GM10248 (cell line): ENCODE measurements at regions not wholly inside any gene's neighbourhood (a gene's known extent, or its start where the extent isn't known, plus 50 kb on each side); places are given as distances from the start of the nearest gene placed in this dataset.

ENCODE experiments used
- CTCF ChIA-PET: fragments of 300-600 bp; sonication (Branson Sonifier 250); formaldehyde crosslinking; extraction: SDS; loops from one replicate; lab custom pipeline; 2021; ENCODE audit warnings: antibody characterized with exemption; lab: Yijun Ruan, JAX
- POLR2A ChIA-PET: fragments of 350-650 bp; sonication (Branson Sonifier 250); formaldehyde crosslinking; extraction: SDS; loops from one replicate; lab custom pipeline; 2020; ENCODE audit warnings: antibody characterized with exemption; lab: Yijun Ruan, JAX
- DNase-seq: peaks from one replicate; pipeline ENCODE4 v3.0.0; 2012; ENCODE audit errors: extremely low spot score
- CTCF ChIP-seq: IDR thresholded peaks from 2 replicates; pipeline ENCODE4 v1.5.1; 2012; ENCODE audit warnings: mild to moderate bottlenecking, low read depth; ENCODE audit errors: extremely low read depth, missing control alignments, control extremely low read depth

GRCh38 chr1:90502194-90502593, 214.9 kb downstream of the BARHL2 start:
- ChIA-PET CTCF (interaction anchor here (1.5 to 1.7 kb wide), 2 partner anchors 8 to 9 kb away, joined by 3 to 4 read pairs; no protein-coding TSS in a partner anchor), POLR2A (no interaction called here)
- DNase-seq = no peak
- no peak for TF ChIP-seq CTCF

- no peak for TF ChIP-seq CTCF
- ChIA-PET POLR2A (no interaction called here), CTCF (interaction anchor here (1.7 kb wide), 1 partner anchor 9 kb away, joined by 4 read pairs; no protein-coding TSS in a partner anchor)
- no peak for DNase-seq
Measured at GRCh38 chr1:90501281-90501680, 215.8 kb downstream of the BARHL2 start.

- DNase-seq = no peak
- TF ChIP-seq CTCF = no peak
- POLR2A ChIA-PET = no interaction called here
- CTCF ChIA-PET = interaction anchor here (1.9 to 2.2 kb wide), 2 partner anchors 13 to 19 kb away, joined by 4 to 5 read pairs; no protein-coding TSS in a partner anchor
Measured at GRCh38 chr1:90494748-90495282, 222.3 kb downstream of the BARHL2 start.

GRCh38 chr1:90488451-90488850, 228.7 kb downstream of the BARHL2 start:
- DNase-seq = no peak
- no peak for TF ChIP-seq CTCF
- ChIA-PET CTCF (interaction anchor here (1.9 kb wide), 1 partner anchor 11 kb away, joined by 4 read pairs; no protein-coding TSS in a partner anchor), POLR2A (no interaction called here)

GRCh38 chr1:90486996-90487395, 230.1 kb downstream of the BARHL2 start:
- TF ChIP-seq CTCF = no peak
- CTCF ChIA-PET = interaction anchor here (1.9 to 2.4 kb wide), 2 partner anchors 10 kb away, joined by 4 to 10 read pairs; no protein-coding TSS in a partner anchor
- no peak for DNase-seq
- POLR2A ChIA-PET = no interaction called here

GRCh38 chr1:90486134-90486824, 230.8 kb downstream of the BARHL2 start:
- POLR2A ChIA-PET = no interaction called here
- no peak for TF ChIP-seq CTCF
- CTCF ChIA-PET = interaction anchor here (2.4 kb wide), 1 partner anchor 9 kb away, joined by 10 read pairs; no protein-coding TSS in a partner anchor
- DNase-seq = no peak
